ENCODE measurements at regions not wholly inside any gene's neighbourhood (a gene's known extent, or its start where the extent isn't known, plus 50 kb on each side); places are given as distances from the start of the nearest gene placed in this dataset.

DNA sequence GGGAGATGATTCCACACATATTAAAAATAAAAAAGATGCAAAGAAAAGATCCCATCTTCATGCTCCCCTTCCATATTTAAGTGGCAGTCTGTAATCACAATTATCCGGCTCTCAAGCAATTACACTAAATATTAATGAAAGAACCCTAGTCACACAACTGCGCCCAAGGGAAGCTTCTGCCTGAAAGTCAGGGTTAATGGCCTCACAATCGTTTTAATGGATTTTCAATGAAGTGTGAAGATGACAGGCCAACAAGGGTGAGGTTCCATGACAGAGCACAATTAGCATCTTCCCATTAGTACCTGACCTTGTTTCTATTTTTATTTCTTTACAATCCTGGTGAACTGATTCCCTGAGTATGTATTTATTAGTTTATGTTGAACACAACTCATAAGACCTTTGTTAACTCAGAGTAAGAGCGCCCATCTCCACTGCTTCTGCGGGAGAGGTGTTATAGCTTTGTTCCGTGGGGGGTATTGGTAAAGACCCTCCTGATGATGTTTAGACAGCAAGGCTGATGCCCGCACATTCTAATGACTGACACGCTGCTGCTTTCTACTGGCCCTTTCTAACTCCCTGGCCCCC, 80.9 kb downstream of the IER5 start:
- TF ChIP-seq EZH2phosphoT487 (IDR thresholded peaks at IDR 0.05; ENCODE audit: low read length), result no peak
- TF ChIP-seq, protein P1, sequence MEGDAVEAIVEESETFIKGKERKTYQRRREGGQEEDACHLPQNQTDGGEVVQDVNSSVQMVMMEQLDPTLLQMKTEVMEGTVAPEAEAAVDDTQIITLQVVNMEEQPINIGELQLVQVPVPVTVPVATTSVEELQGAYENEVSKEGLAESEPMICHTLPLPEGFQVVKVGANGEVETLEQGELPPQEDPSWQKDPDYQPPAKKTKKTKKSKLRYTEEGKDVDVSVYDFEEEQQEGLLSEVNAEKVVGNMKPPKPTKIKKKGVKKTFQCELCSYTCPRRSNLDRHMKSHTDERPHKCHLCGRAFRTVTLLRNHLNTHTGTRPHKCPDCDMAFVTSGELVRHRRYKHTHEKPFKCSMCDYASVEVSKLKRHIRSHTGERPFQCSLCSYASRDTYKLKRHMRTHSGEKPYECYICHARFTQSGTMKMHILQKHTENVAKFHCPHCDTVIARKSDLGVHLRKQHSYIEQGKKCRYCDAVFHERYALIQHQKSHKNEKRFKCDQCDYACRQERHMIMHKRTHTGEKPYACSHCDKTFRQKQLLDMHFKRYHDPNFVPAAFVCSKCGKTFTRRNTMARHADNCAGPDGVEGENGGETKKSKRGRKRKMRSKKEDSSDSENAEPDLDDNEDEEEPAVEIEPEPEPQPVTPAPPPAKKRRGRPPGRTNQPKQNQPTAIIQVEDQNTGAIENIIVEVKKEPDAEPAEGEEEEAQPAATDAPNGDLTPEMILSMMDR (IDR thresholded peaks at IDR 0.05; ENCODE audit: low read length), result no peak

All from MM.1S (cell line).